Esophagus mucosa (tissue), 1 donor: ENCODE measurements at regions not wholly inside any gene's neighbourhood (a gene's known extent, or its start where the extent isn't known, plus 50 kb on each side); places are given as distances from the start of the nearest gene placed in this dataset.

Experiments used
- ATAC-seq: fragments of 200-7000 bp; cut with Tn5 transposase; one replicate; pipeline ENCODE4 v1.9.1; 2020
- donor health status: DM: yes; HTN: yes; CAD: no.

- ATAC-seq = no peak
Observed at GRCh38 chr7:22002726-22003125, 57.0 kb upstream of the CDCA7L start.

- peak; percentile 57 for ATAC-seq
Observed at GRCh38 chr7:22001345-22002004, 55.8 kb upstream of the CDCA7L start.

- ATAC-seq = no peak
Observed at GRCh38 chr7:21999896-22000295, 54.2 kb upstream of the CDCA7L start.

- ATAC-seq = peak; percentile 94
Observed at GRCh38 chr7:21996641-21997040, 50.9 kb upstream of the CDCA7L start.
